T47D (cell line): ENCODE measurements at regions not wholly inside any gene's neighbourhood (a gene's known extent, or its start where the extent isn't known, plus 50 kb on each side); places are given as distances from the start of the nearest gene placed in this dataset.
A peak's percentile ranks its signal among the peaks of the same experiment; 100 is the strongest.

Source experiments
- DNase-seq, 2 experiments: peaks; one replicate each; pipeline versions ENCODE4 v3.0.0 to v3.0.0-alpha.2; 2011 to 2012; ENCODE audit warnings: low read depth in 1 of 2, low spot score in 1 of 2
- JUND ChIP-seq: IDR thresholded peaks from 2 replicates; pipeline ENCODE4 v1.6.1; 2012; ENCODE audit warnings: low read depth
- in situ Hi-C: cut with HindIII; loops from 2 replicates; pipeline ENCODE4 v1.10.0; 2016; ENCODE audit warnings: low sequenced_read_pairs, low pct_unique_long_range_greater_than_20kb

DNA sequence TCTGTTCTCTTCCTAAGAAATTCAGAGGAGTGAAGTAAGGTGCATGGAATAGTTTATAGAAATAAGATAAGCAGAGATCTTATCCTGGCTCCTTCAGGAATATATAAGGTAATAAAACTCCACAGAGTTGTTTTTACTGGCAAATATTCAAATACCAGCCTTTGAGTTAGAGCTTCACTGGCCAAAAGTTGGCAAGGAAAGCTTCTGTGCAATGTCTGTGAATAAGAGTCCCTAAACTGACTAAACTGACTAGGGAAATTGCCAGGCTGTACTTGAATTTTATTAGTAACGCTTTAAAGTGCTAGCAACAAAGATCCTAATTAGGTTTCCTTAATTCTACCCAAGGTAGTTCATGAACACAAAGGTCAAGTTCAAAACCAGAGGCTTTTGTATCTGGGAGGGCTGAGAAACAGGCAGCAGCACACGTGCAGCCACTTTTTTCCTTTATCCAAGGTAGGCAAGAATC is 131.1 kb upstream of the MPDZ start:
- in situ Hi-C loops = no loop called here
- DNase-seq = peak in 1 of 2 experiments; percentile 13
- TF ChIP-seq JUND = no peak

DNA sequence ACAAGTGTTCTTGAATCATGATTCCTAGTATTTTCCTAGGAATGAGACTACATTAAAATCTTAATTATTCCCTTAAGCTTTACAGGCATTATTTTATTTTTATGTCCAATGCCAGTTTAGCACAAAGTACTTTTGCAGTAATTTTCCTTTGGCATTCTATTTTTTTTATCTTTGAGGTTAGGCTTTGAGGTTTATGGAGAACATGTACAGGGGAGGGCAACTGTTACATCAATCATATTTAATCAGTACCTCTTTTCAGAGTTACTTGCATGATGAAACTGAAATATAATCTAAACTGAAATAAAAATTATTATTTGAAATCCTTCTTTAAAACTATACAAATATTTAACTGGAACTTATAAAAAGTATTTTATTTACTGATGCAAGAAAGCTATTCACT is 118.2 kb upstream of the MPDZ start:
- in situ Hi-C loops = no loop called here
- no peak for DNase-seq
- no peak for TF ChIP-seq JUND

DNA sequence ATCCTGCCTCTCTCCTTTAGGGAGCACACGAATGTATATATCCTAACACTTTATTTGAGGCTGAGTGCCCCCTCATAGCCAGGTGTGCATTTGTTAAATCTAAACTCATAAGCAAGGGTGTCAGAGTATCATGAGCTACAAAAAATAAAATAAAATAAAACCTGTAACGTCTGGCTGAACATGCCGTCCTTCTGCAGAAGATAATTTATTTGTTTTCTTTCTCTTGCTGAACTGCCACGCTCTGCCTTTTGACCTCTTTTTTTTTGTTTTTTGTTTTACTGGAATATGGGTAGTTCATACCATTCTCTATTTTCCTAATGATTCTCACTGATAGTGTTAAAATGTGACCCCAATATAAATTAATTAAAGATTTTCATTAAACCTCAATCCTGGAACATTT is 117.7 kb upstream of the MPDZ start:
- no peak for DNase-seq
- in situ Hi-C loops = no loop called here
- no peak for TF ChIP-seq JUND

DNA sequence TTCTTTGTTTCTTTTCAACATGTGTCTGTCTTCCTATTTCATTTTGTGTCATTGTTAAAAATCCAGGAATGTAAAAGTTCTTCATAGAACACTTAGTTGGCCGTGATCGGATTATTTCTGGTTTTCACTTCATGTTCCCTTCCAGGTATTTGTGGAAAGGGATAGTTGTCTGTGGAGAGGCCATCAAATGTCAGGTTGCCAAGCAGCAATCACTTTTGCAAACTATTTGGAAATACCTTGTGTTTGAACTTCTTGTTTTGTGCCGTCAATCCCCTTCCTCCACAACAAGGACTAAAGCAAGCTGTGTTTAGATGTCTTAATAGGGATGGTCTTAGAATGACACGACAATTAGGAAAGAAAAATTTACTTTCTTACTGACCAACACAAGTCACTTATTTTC is 116.9 kb upstream of the MPDZ start:
- in situ Hi-C loops = no loop called here
- TF ChIP-seq JUND = no peak
- DNase-seq = no peak

DNA sequence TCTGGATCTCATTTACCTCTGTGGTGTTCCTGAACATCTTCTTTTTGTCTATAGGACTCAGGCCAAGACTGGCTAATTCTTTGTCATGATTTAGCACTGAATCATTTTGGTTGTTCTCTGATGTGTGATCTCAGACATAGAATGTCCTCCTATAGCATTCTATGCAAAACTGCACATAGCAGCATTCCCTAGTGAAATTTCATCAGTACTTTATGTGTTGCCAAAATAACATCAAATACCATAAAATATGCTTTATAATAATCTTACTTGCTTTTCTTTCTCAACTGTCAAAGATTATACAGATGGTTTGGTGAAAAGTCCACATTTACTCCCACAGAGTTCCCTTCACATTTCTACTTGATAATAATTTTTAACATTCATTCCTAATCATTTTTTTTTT is 115.7 kb upstream of the MPDZ start:
- in situ Hi-C loops = no loop called here
- DNase-seq = no peak
- no peak for TF ChIP-seq JUND

DNA sequence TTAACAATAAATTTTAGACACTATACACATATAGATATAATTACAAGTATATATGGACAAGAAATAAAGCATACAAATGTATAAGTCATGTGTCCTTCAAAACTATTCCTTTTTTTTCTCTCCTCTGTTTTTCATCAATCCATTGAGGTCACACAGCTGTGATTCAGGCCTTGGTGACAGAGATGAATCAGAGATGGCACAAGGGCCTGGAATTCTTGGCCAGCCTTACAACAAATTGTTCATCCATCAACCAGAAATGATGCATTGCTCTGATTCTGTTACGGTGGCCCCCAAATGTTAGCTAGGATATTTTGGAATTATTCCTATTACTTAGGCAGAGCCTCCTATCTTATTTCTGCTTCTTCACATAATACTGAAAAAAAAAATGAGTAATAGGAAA is 108.7 kb upstream of the MPDZ start:
- in situ Hi-C loops = no loop called here
- DNase-seq = no peak
- TF ChIP-seq JUND = no peak

DNA sequence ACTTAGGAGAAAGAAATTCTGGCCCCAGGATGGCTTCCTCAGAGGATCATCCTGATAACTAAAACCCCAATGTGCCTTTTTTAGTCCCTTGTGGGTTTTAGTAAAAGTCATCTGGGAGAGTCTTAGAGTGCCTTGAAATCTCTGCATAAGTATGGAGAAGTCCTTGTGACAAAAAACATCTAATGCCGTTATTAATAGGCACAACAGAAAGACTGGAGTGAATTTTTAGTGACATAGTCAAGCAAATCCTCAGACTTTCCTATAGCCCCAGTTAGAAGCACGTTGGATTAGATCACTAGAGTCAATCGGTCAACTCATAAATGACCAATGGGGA is 108.2 kb upstream of the MPDZ start:
- no peak for TF ChIP-seq JUND
- in situ Hi-C loops = no loop called here
- DNase-seq = no peak

DNA sequence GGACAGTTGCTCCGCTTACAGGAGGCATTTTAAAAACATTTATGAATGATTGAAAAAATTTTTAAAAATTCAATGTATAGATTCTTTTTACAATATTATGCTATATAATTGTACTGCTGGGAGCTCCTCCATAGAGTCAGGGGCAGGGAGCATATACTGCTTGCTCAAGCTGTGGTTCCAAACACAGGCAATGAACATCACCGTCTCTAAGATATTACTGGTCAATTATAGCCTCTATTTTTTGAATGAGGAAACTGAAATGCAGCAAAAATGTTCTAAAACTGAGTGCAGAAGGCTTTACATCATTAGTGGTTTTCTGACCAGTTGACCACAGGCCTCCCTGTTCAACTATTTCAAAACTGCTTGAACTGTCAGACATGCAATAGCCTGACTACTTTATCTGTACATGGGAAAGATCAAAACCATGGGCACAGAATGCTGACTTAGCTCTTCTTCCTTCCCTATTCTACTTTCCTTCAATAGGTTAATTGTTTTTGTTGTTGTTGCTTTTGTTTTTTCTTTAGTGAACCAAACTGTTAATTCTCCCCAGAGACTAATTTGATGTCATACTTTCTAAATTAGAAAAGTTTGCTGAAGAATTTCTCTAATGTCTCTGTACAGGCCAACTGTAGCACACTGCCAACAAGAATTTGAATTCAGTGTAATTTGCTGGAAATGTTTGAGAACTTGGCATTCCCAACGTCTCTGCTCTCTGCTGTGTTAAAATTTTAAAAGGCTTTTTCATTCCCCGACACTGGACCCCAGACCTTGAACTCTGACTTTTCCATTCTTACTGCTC is 107.6 kb upstream of the MPDZ start:
- in situ Hi-C loops = no loop called here
- no peak for DNase-seq
- TF ChIP-seq JUND = no peak

DNA sequence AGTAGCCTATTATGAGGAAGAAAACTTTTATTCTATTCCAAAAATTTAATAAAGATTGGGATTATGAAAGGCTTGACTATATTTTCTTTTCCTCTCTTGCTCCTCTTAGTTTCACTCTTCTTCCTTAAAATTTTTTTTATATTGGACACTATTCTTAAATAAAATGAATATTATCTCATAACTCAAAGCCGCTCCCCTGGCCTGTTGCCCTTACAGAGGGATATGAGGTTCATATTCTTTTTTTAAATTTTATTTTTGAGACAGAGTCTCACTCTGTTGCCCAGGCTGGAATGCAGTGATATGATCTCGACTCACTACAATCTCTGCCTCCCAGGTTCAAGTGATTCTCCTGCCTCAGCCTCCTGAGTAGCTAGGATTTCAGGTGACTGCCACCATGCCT is 106.8 kb upstream of the MPDZ start:
- DNase-seq = no peak
- in situ Hi-C loops = no loop called here
- TF ChIP-seq JUND = no peak

DNA sequence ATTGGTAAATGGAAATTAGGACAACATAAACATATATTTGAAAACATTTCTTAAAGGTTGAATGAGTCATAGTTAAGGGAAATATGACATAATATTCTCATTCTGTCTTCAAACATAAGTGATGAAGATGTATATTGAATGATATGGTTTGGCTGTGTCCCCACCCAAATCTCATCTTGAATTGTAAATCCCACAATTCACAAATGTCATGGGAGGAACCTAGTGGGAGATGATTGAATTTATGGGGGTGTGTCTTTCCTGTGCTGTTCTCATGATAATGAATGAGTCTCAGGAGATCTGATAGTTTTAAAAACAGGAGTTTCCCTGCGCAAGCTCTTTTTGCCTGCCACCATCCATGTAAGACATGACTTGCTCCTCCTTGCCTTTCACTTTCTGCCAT is 104.4 kb upstream of the MPDZ start:
- in situ Hi-C loops = no loop called here
- no peak for TF ChIP-seq JUND

DNA sequence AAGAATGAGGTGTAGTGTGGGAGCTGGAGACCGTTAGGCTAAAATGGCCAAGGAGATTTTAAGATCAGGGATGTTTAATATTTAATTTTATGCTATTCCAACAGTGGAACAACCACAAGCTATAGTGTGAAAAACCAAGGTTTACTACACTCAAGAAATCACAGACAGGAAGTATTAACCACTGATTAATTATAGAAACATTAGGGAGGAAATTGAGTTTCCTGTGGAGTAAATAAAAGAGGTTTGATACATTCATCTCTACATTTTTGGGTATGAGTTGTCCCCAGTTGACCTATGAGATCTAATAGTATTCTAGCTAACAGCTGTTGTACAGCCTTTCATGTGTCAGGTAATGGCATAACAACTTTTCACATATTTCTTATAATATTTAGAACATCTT is 103.7 kb upstream of the MPDZ start:
- no peak for TF ChIP-seq JUND
- in situ Hi-C loops = no loop called here
- DNase-seq = no peak

More for the DNA sequence above, 104.4 kb upstream of the MPDZ start:
- DNase-seq = no peak

DNA sequence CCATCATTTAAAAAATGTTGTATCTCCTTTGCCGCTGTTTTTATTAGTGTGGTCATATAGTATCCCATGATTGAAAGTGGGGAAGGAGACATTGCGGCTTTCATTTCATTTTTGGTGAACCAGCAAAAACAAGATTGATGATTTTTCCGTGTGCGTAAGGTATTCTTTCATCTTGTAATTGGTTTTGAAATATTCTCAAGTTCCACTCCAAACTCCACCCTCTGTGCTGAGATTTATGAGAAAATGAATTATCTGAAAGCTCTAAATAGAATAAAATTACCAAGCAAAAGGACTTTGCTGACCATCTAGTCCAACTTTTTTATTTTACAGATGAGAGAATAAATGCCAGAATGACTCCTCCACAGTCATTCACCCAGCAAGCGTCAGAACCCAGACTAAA is 103.1 kb upstream of the MPDZ start:
- TF ChIP-seq JUND = no peak
- in situ Hi-C loops = no loop called here

DNA sequence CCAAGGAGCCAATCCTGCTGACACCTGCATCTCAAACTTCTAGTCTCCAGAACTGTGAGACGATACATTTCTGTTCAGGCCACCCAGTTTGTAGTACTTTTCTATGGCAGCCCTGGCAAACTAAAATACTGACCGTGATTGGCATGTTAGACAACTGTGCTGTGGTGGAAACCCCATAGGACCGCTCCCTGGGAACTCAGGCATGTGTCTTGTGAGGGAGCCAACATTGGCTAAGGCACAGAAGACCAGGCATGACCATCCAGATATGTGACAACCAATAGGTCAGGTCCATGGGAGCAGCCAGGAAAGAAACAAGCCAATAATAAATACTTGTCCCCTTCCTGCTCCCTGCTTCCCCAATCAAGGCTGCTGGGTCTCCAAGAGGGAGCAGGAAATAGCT is 101.4 kb upstream of the MPDZ start:
- no peak for DNase-seq
- in situ Hi-C loops = no loop called here
- TF ChIP-seq JUND = no peak

More for the DNA sequence above, 103.1 kb upstream of the MPDZ start:
- DNase-seq = no peak

DNA sequence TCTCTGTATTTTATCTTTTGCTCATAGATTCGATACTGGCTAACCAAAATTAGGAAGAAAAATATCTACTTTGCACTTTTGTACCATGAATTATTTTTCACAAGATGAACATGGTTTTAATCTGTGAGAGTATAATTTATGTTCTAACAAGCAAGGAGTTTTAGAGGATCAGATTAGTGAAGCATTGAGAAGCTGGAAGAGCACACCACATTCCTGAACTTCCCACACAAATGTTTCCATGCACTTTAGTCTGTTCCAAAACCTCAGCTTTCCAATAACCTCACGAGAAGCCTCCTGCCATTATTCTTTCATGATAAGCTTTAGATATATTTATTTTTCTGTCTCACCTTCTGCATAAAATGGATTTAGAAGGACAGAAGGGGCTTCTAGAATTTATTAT is 98.7 kb upstream of the MPDZ start:
- TF ChIP-seq JUND = no peak
- in situ Hi-C loops = no loop called here
- DNase-seq = no peak
